ENCODE measurements at regions not wholly inside any gene's neighbourhood (a gene's known extent, or its start where the extent isn't known, plus 50 kb on each side); places are given as distances from the start of the nearest gene placed in this dataset.

GRCh38 chr13:32828711-32829110 lies 187.5 kb upstream of the KL start:
- DNase-seq = no peak
- H3K4me3 Mint-ChIP-seq = no peak overlapping the region
- TF ChIP-seq, protein P1, sequence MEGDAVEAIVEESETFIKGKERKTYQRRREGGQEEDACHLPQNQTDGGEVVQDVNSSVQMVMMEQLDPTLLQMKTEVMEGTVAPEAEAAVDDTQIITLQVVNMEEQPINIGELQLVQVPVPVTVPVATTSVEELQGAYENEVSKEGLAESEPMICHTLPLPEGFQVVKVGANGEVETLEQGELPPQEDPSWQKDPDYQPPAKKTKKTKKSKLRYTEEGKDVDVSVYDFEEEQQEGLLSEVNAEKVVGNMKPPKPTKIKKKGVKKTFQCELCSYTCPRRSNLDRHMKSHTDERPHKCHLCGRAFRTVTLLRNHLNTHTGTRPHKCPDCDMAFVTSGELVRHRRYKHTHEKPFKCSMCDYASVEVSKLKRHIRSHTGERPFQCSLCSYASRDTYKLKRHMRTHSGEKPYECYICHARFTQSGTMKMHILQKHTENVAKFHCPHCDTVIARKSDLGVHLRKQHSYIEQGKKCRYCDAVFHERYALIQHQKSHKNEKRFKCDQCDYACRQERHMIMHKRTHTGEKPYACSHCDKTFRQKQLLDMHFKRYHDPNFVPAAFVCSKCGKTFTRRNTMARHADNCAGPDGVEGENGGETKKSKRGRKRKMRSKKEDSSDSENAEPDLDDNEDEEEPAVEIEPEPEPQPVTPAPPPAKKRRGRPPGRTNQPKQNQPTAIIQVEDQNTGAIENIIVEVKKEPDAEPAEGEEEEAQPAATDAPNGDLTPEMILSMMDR (IDR thresholded peaks at IDR 0.05) = no peak
- H3K36me3 Mint-ChIP-seq (ENCODE audit: low read depth) = peaks cover 3% of the 10 kb centered on the region
- H3K27ac Mint-ChIP-seq = peak overlapping the region; percentile 64
- H3K27me3 Mint-ChIP-seq (ENCODE audit: low read depth, poor library complexity) = peaks cover 4% of the 10 kb centered on the region
- peaks cover 9% of the 10 kb centered on the region for H3K9me3 Mint-ChIP-seq
- peaks cover 36% of the 10 kb centered on the region for H3K4me1 Mint-ChIP-seq

DNA sequence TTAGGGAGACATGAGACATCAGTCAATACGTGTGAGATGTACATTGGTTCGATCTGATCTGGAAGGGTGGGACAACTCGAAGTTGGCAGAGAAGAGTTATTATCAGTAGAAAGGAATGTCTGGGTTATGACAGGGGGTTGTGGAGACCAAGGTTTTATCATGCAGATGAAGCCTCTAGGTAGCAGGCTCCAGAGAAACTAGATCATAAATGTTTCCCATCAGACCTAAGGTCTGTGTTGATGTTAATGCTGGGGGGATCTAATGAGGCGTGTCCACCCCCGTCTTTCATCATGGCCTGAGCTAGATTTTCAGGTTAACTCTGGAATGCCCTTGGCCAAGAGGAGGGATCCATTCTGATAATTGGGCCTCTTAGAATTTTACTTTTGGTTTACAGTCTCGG lies 187.0 kb upstream of the KL start:
- Mint-ChIP-seq H3K4me1 (peaks cover 36% of the 10 kb centered on the region), H3K36me3 (ENCODE audit: low read depth) (peaks cover 7% of the 10 kb centered on the region), H3K27ac (peak overlapping the region; percentile 4), H3K27me3 (ENCODE audit: low read depth, poor library complexity) (peaks cover 4% of the 10 kb centered on the region), H3K9me3 (peaks cover 15% of the 10 kb centered on the region), H3K4me3 (peak overlapping the region; percentile 7)
- TF ChIP-seq, protein P1 (IDR thresholded peaks at IDR 0.05) = no peak
- DNase-seq = no peak

GRCh38 chr13:32829676-32830335 lies 186.4 kb upstream of the KL start:
- H3K27ac Mint-ChIP-seq = peak overlapping the region; percentile 58
- peaks cover 7% of the 10 kb centered on the region for H3K36me3 Mint-ChIP-seq (ENCODE audit: low read depth)
- H3K27me3 Mint-ChIP-seq (ENCODE audit: low read depth, poor library complexity) = peaks cover 4% of the 10 kb centered on the region
- peaks cover 20% of the 10 kb centered on the region for H3K9me3 Mint-ChIP-seq
- no peak for DNase-seq
- H3K4me3 Mint-ChIP-seq = peak overlapping the region; percentile 7
- TF ChIP-seq, protein P1 (IDR thresholded peaks at IDR 0.05) = no peak
- peaks cover 33% of the 10 kb centered on the region for H3K4me1 Mint-ChIP-seq

DNA sequence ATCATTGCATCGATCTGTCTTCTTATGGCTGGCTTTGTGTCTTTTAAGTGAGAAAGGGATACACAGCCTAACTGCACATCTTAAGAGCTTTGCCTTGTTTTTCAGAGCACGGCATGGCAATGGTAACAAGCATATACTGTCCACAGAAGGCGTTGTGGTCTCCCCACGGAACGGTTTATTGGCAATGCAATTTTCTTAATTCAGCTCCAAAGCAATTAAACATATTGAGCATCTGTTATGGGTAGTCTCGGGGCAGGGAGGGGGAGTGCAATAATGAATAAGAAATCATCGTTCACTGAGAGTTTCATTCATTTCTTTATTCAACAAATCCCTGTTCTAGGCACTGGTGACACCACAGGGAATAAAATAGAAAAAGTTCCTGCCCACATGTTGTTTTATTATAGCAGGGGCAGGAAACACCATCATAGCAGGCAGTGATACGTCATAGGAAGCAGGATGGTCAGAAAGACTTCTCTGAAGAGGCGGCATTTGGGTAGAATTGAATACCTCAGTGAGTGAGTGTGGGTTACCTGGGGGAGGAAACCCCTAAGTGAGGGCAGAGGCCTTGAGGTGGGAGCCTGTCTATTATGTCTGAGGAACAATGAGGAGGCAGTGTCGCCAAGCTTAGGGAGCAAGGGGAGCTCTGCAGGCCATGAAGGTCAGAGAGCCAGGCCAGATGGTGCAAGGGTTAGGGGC lies 185.7 kb upstream of the KL start:
- H3K9me3 Mint-ChIP-seq = peaks cover 21% of the 10 kb centered on the region
- peaks cover 4% of the 10 kb centered on the region for H3K27me3 Mint-ChIP-seq (ENCODE audit: low read depth, poor library complexity)
- H3K27ac Mint-ChIP-seq = peak overlapping the region; percentile 58
- H3K4me1 Mint-ChIP-seq = peaks cover 31% of the 10 kb centered on the region
- H3K4me3 Mint-ChIP-seq = peak overlapping the region; percentile 28
- peaks cover 7% of the 10 kb centered on the region for H3K36me3 Mint-ChIP-seq (ENCODE audit: low read depth)
- TF ChIP-seq, protein P1 (IDR thresholded peaks at IDR 0.05) = no peak
- DNase-seq = no peak

- Mint-ChIP-seq H3K9me3 (peaks cover 27% of the 10 kb centered on the region), H3K36me3 (ENCODE audit: low read depth) (peaks cover 14% of the 10 kb centered on the region), H3K27me3 (ENCODE audit: low read depth, poor library complexity) (peaks cover 4% of the 10 kb centered on the region), H3K4me3 (peak overlapping the region; percentile 40), H3K27ac (peak overlapping the region; percentile 87), H3K4me1 (peaks cover 35% of the 10 kb centered on the region)
- no peak for DNase-seq
- TF ChIP-seq, protein P1 (IDR thresholded peaks at IDR 0.05) = no peak
These were observed 178.8 kb upstream of the KL start for GRCh38 chr13:32837307-32837972.

Data from nephron progenitor cell (in vitro differentiated cells).